Iris pigment epithelial cell (primary cell): ENCODE measurements at regions not wholly inside any gene's neighbourhood (a gene's known extent, or its start where the extent isn't known, plus 50 kb on each side); places are given as distances from the start of the nearest gene placed in this dataset.
A peak's percentile ranks its signal among the peaks of the same experiment; 100 is the strongest.
"Not testable (repeated sequence)": the region's sequence is repeated elsewhere in the genome, so short reads cannot be mapped to it uniquely, and the experiment has no call there.

Source experiments
- DNase-seq: peaks from one replicate; pipeline ENCODE4 v3.0.0-alpha.2; 2011; ENCODE audit warnings: low read depth

- no peak for DNase-seq
Observed at GRCh38 chr4:95779447-95779846, 60.4 kb upstream of the PDHA2 start.

GRCh38 chr4:95778666-95779065, 61.2 kb upstream of the PDHA2 start:
- DNase-seq = no peak

GRCh38 chr4:95770605-95771004, 69.3 kb upstream of the PDHA2 start:
- not testable (repeated sequence) for DNase-seq

GRCh38 chr4:95764961-95765360, 74.9 kb upstream of the PDHA2 start:
- no peak for DNase-seq

- DNase-seq = peak; percentile 34
Observed at GRCh38 chr4:95761871-95762270, 78.0 kb upstream of the PDHA2 start.

GRCh38 chr4:95761426-95761825, 78.5 kb upstream of the PDHA2 start:
- DNase-seq = peak; percentile 36

GRCh38 chr4:95760646-95761045, 79.2 kb upstream of the PDHA2 start:
- not testable (repeated sequence) for DNase-seq

DNA sequence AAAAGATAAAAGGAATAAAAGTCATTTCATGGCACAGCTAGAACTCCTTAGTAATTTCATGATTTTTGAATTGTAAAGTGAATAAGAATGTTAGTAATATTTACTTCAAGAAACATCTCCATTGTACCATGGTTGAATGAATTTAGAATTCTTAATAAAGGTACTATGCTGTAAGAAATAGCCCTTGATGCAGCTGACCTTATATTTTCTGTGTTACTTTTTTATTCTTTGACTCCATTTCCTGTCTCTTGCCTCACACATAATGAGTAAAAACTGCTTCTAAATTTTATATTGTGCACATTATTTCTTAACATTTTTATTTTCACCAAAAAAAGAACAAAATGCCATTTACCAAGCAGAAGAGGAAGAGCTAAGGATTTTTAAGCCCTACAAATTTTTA, 81.9 kb upstream of the PDHA2 start:
- no peak for DNase-seq

DNA sequence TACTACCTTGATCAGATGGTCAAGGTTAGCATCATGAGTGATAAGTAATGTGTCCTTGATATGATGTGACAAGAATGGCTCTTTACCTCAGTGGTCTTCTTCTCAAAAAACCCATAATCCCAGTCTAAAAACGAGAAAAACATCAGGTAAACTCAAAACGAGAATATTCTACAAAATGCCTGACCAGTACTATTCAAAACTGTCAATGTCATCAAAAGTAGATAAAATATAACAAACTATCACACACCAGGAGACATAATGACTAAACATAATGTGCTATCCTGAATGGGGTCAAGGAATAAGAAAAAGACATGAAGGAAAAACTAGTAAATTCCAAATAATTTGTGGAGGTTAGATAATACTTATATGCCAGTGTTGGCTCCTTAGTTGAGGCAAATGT, 85.2 kb upstream of the PDHA2 start:
- no peak for DNase-seq

DNA sequence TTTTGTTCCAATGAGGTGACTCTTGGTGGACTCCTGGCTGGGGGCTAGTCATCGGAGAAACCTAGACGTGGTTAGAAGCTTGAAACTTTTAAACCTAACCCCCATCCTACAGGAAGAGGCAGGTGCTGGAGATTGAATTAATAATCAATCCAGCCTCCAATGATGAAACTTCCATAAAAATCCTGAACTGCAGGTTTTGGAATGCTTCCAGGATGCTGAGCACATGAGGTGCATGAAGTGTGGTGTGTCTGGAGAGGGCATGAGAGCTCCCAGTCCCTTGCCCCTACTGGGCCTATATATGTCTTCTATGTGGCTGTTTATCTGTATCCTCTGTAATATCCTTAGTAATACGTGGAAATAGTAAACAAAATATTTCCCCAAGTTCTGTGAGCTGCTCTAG, 90.7 kb upstream of the PDHA2 start:
- no peak for DNase-seq

DNA sequence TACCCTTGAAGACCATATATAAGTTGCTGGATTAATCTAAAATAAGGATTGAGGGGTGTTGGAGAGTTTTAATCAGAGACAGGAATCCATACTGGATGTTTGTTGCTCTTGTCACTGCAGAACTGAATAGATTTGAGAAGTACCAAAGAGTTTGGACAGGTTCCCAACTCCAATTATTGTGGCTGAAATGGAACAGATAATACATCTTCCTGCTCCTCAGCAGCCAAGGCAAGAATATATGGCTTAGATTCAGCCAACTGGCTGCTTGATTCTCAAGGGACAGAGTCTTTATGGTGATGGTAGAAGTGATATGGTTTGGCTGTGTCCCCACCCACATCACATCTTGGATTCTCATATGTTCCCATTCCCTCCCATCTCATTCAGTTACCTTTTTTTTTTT, 97.0 kb upstream of the PDHA2 start:
- no peak for DNase-seq

- DNase-seq = no peak
Observed at GRCh38 chr4:95742179-95742578, 97.7 kb upstream of the PDHA2 start.

DNA sequence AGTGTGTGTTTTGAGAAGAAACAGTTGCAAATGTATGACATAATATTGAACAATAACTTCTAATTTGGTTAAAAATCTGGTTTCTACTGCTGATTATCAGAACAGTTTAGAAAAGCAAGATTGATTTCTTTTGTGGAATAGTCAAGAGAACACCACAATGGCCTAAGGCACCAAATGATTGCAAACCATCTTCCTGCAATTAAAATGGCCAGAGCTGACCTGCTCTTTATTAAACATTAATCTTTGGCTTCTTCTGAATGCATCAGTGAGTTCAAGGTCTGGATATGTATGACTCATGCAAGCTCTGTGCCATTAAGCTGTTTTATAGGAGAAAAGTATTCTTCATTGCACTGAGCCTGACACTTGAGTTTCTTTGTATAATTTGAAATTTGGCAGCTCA, 107.8 kb upstream of the PDHA2 start:
- peak; percentile 15 for DNase-seq

GRCh38 chr4:95729596-95729995, 110.3 kb upstream of the PDHA2 start:
- DNase-seq = no peak

DNA sequence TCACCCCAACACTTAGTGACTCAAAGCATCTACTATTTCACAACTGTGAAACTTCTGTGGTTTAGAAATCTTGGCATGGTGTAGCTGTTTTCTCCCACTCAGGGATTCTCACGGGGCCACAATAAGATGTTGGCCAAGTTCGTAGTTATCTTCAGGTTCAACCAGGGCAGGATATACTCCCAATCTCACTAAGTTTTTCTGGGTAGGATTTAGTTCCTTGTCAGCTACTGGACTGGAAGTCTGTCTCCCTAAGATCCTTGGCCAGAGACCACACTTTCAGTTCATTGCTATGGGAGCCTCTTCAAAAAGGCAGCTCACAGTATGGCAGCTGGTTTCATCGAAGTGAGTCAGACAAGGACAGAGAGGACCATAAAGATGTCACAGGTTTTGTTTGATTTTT, 111.7 kb upstream of the PDHA2 start:
- DNase-seq = peak; percentile 50

DNA sequence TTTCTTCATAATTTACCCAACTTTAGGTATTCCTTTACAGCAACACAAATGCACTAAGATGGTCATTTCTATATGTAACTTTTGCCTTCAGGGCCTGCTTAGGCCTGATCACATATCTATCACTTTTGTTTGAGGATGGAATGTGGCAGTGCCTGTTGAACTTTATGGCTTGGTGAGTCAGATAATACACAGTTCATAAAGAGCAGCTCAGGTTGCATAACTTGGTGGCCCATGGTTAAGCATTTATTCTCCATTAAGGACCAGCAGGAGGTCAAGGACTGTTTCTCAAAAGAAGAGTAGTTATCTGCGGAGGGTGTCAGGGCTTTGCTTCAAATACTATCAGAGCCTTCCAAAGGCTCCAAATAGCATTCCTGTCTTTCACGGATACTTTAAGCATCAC, 124.1 kb upstream of the PDHA2 start:
- no peak for DNase-seq

DNA sequence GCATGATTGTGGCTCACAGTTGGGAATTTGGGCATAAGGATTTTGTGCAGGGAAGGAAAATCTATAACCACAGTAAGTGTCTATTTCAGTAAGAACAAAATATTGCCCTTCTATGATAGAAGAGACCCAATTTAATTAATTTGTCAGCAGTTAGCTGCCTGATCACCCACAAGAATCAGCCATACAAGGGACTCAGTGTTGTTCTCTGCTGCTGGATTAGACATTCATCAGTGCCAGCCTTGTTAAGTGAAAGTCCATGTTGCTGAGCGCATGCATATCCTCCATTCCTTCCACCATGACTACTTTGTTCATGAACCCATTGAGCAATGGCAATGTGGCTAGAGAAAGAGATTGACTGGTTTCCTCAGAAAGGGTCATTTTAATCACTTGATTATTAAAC, 125.3 kb upstream of the PDHA2 start:
- no peak for DNase-seq

GRCh38 chr4:95705323-95705722, 134.6 kb upstream of the PDHA2 start:
- no peak for DNase-seq

DNA sequence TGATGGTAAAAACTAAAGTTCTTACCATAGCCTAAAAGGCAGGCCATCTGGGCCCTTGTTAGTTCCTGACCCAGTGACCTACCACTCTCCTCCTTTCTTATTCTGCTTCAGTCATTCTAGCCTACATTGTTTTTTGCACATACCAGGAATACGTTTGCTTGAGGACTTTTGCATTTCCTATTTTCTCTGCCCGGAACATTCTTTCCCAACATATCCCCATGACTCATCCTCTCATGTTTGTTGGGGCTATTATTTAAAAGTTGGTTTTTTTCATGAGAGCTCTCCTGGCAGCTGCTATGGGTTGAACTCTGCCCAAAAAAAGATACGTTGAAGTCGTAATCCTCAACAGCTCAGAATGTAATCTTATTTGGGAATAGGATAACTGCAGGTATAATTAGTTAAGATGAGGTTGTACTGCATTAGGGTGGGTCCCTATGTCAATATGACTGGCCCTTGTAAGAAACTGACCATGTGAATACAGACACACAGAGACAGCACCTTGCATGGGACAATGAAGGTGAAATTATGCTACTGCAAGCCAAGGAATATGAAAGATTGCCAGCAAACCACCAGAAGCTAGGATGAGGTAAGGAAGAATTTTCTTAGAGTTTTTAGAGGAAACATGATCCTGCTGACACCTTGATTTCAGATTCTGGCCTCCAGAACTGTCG, 138.3 kb upstream of the PDHA2 start:
- peak; percentile 23 for DNase-seq

GRCh38 chr4:95694411-95694810, 145.5 kb upstream of the PDHA2 start:
- no peak for DNase-seq

DNA sequence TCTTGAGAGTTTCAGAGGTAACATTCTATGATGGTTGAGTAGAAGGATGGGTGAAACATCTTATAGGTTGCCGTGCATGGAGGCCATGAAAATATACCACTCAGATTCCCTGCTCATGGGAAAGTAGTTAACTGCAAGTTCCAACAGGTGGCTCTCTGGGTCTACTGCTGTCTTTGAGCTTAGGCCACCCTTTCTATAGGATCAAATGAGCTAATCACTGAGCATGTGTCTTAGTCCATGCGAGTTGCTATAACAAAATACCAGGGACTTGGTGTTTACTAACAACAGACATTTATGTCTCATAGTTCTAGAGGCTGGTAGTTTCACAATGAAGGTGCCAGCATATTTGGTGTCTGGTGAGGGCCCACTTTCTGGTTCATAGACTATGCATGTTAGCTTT, 144.8 kb upstream of the UNC5C start:
- DNase-seq = peak; percentile 32

GRCh38 chr4:95676190-95676589, 127.4 kb upstream of the UNC5C start:
- DNase-seq = peak; percentile 0

GRCh38 chr4:95675623-95676022, 126.8 kb upstream of the UNC5C start:
- DNase-seq = no peak

GRCh38 chr4:95674521-95674981, 125.8 kb upstream of the UNC5C start:
- no peak for DNase-seq

GRCh38 chr4:95672811-95673210, 124.0 kb upstream of the UNC5C start:
- DNase-seq = no peak
